Hepatocyte (in vitro differentiated cells): ENCODE measurements at regions not wholly inside any gene's neighbourhood (a gene's known extent, or its start where the extent isn't known, plus 50 kb on each side); places are given as distances from the start of the nearest gene placed in this dataset.

Experiments
- EZH2 ChIP-seq: fragments of 200-600 bp; sonication (generic); IDR thresholded peaks from 2 replicates; pipeline ENCODE4 v1.6.1; 2016; ENCODE audit warnings: antibody characterized with exemption, mild to moderate bottlenecking, borderline replicate concordance
- TF ChIP-seq, protein P1 (sequence below): fragments of 200-600 bp; sonication (generic); IDR thresholded peaks from 2 replicates; pipeline ENCODE4 v1.5.1; 2016; ENCODE audit warnings: antibody characterized with exemption, mild to moderate bottlenecking; ENCODE audit not compliant: poor library complexity

DNA sequence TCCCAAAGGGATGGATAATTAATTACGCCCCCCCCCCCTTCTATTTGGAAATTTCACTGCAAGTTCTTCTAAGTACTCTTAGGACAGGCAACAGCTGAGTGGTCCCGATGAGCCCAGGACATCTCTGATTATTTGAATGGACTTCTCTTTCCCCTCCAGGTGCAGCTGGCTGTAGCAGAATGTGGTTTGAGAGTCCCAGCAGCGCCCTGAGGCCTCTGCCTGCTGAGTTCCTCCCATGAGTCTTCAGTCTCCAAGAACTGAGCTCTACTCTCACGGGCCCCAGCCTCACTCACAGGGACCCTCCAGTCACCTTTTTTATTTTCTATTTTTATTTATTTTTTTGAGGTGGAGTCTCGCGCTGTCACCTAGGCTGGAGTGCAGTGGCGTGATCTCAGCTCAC is 63.6 kb upstream of the SFMBT2 start:
- TF ChIP-seq, protein P1, sequence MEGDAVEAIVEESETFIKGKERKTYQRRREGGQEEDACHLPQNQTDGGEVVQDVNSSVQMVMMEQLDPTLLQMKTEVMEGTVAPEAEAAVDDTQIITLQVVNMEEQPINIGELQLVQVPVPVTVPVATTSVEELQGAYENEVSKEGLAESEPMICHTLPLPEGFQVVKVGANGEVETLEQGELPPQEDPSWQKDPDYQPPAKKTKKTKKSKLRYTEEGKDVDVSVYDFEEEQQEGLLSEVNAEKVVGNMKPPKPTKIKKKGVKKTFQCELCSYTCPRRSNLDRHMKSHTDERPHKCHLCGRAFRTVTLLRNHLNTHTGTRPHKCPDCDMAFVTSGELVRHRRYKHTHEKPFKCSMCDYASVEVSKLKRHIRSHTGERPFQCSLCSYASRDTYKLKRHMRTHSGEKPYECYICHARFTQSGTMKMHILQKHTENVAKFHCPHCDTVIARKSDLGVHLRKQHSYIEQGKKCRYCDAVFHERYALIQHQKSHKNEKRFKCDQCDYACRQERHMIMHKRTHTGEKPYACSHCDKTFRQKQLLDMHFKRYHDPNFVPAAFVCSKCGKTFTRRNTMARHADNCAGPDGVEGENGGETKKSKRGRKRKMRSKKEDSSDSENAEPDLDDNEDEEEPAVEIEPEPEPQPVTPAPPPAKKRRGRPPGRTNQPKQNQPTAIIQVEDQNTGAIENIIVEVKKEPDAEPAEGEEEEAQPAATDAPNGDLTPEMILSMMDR: no peak
- no peak for TF ChIP-seq EZH2
